Activated CD4-positive, alpha-beta T cell treated with anti-CD3 and anti-CD28 coated beads for 36 hours (primary cell): ENCODE measurements at regions not wholly inside any gene's neighbourhood (a gene's known extent, or its start where the extent isn't known, plus 50 kb on each side); places are given as distances from the start of the nearest gene placed in this dataset.
A peak's percentile ranks its signal among the peaks of the same experiment; 100 is the strongest.

Source experiments
- ATAC-seq: fragments of 200-7000 bp; cut with Tn5 transposase; one replicate; pipeline ENCODE4 v1.10.0; 2021; ENCODE audit warnings: mild to moderate bottlenecking, moderate library complexity
- CTCF ChIA-PET: fragments of 350-600 bp; sonication (Branson Sonifier 250); formaldehyde crosslinking; loops from one replicate; lab custom pipeline; 2021; ENCODE audit warnings: antibody characterized with exemption; lab: Charles Lee
- POLR2A ChIA-PET: fragments of 350-600 bp; sonication (Branson Sonifier 250); formaldehyde crosslinking; loops from one replicate; lab custom pipeline; 2021; ENCODE audit warnings: antibody characterized with exemption, inconsistent platforms; lab: Charles Lee
- DNase-seq: peaks from one replicate; pipeline ENCODE4 v3.0.0-alpha.2; 2020
- H3K27ac Mint-ChIP-seq: one replicate; pipeline ENCODE4 v1.8.0; 2021; ENCODE audit warnings: mixed read lengths
- H3K27me3 Mint-ChIP-seq: one replicate; pipeline ENCODE4 v1.8.0; 2021; ENCODE audit warnings: mixed read lengths
- H3K36me3 Mint-ChIP-seq: one replicate; pipeline ENCODE4 v1.8.0; 2021; ENCODE audit warnings: low read depth, mixed read lengths
- H3K4me1 Mint-ChIP-seq: one replicate; pipeline ENCODE4 v1.8.0; 2021; ENCODE audit warnings: mixed read lengths
- H3K4me3 Mint-ChIP-seq: one replicate; pipeline ENCODE4 v1.8.0; 2021; ENCODE audit warnings: mild to moderate bottlenecking, moderate library complexity, mixed read lengths
- H3K9me3 Mint-ChIP-seq: one replicate; pipeline ENCODE4 v1.8.0; 2021; ENCODE audit warnings: low read depth, mixed read lengths
- intact Hi-C, 2 experiments: fragments of 100-400 bp; cut with DNase I in 1 of 2; cut with micrococcal nuclease in 1 of 2; formaldehyde crosslinking; loops; one replicate each; pipeline versions ENCODE4 v1.14.2 to v1.15.1; 2022 to 2024; cut with DNase I, micrococcal nuclease

- CTCF ChIA-PET, result interaction anchor here (0.7 to 1.3 kb wide), 7 partner anchors 11 to 75 kb away, joined by 3 to 6 read pairs (median 4); no protein-coding TSS in a partner anchor
- DNase-seq (peak; percentile 51), ATAC-seq (peak; percentile 91)
- intact Hi-C loops, result loop anchor here (1.0 to 5.0 kb wide), 9 partner anchors 28 to 121 kb away; partner anchors contain the start of gene MGAT5 (in 1 of the 2)
- Mint-ChIP-seq H3K36me3 (peaks cover 11% of the 10 kb centered on the region), H3K4me1 (peaks cover 85% of the 10 kb centered on the region), H3K9me3 (no peaks in the 10 kb centered on the region), H3K27ac (peak overlapping the region; percentile 13), H3K4me3 (no peak overlapping the region), H3K27me3 (no peaks in the 10 kb centered on the region)
- POLR2A ChIA-PET, result interaction anchor here (0.9 to 3.1 kb wide), 5 partner anchors 27 to 151 kb away, joined by 3 to 15 read pairs (median 5); no protein-coding TSS in a partner anchor
These were observed 84.1 kb upstream of the MGAT5 start for GRCh38 chr2:134169788-134170187.

DNA sequence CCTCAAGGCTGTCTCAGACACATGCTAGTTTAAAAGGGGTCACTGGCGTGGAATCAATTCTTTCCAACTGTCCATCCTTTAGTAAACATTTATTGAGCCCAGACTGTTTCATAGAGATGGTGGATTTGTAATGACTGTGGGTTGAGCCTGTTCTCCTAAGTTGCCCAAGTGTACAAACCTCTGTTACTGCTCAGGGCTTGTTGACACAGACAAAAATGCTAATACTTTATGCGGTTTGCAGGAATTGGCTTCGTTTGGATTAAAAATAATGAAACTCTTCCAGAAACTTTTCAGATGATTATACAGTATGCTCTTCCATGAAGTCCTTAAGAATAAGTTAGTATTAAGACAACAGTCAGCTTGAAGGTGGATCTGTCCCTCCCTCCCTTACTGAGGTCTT, 83.6 kb upstream of the MGAT5 start:
- CTCF ChIA-PET, result interaction anchor here (0.6 to 1.3 kb wide), 8 partner anchors 11 to 75 kb away, joined by 3 to 8 read pairs (median 4); no protein-coding TSS in a partner anchor
- H3K9me3 Mint-ChIP-seq, result no peaks in the 10 kb centered on the region
- H3K4me1 Mint-ChIP-seq, result peaks cover 84% of the 10 kb centered on the region
- no peak for DNase-seq
- POLR2A ChIA-PET, result interaction anchor here (0.9 to 3.1 kb wide), 5 partner anchors 27 to 151 kb away, joined by 3 to 15 read pairs (median 5); no protein-coding TSS in a partner anchor
- H3K36me3 Mint-ChIP-seq, result peaks cover 6% of the 10 kb centered on the region
- peak overlapping the region; percentile 72 for H3K27ac Mint-ChIP-seq
- no peak for ATAC-seq
- intact Hi-C loops, result loop anchor here (1.0 to 2.0 kb wide), 8 partner anchors 27 to 120 kb away; no protein-coding TSS in a partner anchor
- H3K4me3 Mint-ChIP-seq, result no peak overlapping the region
- H3K27me3 Mint-ChIP-seq, result no peaks in the 10 kb centered on the region

- CTCF ChIA-PET, result interaction anchor here (0.6 to 1.3 kb wide), 6 partner anchors 26 to 76 kb away, joined by 3 to 8 read pairs (median 4); no protein-coding TSS in a partner anchor
- intact Hi-C loops, result loop anchor here (1.0 to 2.0 kb wide), 8 partner anchors 27 to 120 kb away; no protein-coding TSS in a partner anchor
- Mint-ChIP-seq H3K4me1 (peaks cover 87% of the 10 kb centered on the region), H3K9me3 (no peaks in the 10 kb centered on the region), H3K27ac (peak overlapping the region; percentile 72), H3K4me3 (no peak overlapping the region), H3K36me3 (peaks cover 6% of the 10 kb centered on the region), H3K27me3 (no peaks in the 10 kb centered on the region)
- ATAC-seq (no peak), DNase-seq (no peak)
- POLR2A ChIA-PET, result interaction anchor here (0.6 to 3.1 kb wide), 4 partner anchors 27 to 65 kb away, joined by 3 to 15 read pairs (median 4); no protein-coding TSS in a partner anchor
These were observed 83.2 kb upstream of the MGAT5 start for GRCh38 chr2:134170700-134171099.

GRCh38 chr2:134173338-134174016, 80.4 kb upstream of the MGAT5 start:
- no peaks in the 10 kb centered on the region for H3K9me3 Mint-ChIP-seq
- CTCF ChIA-PET, result interaction anchor here (0.7 to 2.0 kb wide), 4 partner anchors 33 to 568 kb away, joined by 3 to 5 read pairs (median 4); no protein-coding TSS in a partner anchor
- peaks cover 4% of the 10 kb centered on the region for H3K36me3 Mint-ChIP-seq
- no peak for ATAC-seq
- no peak for DNase-seq
- intact Hi-C loops, result no loop called here
- POLR2A ChIA-PET, result no interaction called here
- peak overlapping the region; percentile 33 for H3K27ac Mint-ChIP-seq
- no peak overlapping the region for H3K4me3 Mint-ChIP-seq
- peaks cover 78% of the 10 kb centered on the region for H3K4me1 Mint-ChIP-seq
- H3K27me3 Mint-ChIP-seq, result no peaks in the 10 kb centered on the region

- intact Hi-C loops, result no loop called here
- Mint-ChIP-seq H3K9me3 (no peaks in the 10 kb centered on the region), H3K4me1 (peaks cover 73% of the 10 kb centered on the region), H3K27me3 (no peaks in the 10 kb centered on the region), H3K36me3 (peaks cover 4% of the 10 kb centered on the region), H3K27ac (no peak overlapping the region), H3K4me3 (no peak overlapping the region)
- no peak for DNase-seq
- POLR2A ChIA-PET, result no interaction called here
- CTCF ChIA-PET, result interaction anchor here (2.0 kb wide), 1 partner anchor 31 kb away, joined by 5 read pairs; no protein-coding TSS in a partner anchor
- ATAC-seq, result no peak
These were observed 79.2 kb upstream of the MGAT5 start for GRCh38 chr2:134174711-134175110.

- Mint-ChIP-seq H3K4me1 (peaks cover 73% of the 10 kb centered on the region), H3K9me3 (no peaks in the 10 kb centered on the region), H3K36me3 (peaks cover 7% of the 10 kb centered on the region), H3K4me3 (no peak overlapping the region), H3K27ac (peak overlapping the region; percentile 6), H3K27me3 (no peaks in the 10 kb centered on the region)
- ATAC-seq (no peak), DNase-seq (no peak)
- ChIA-PET CTCF (no interaction called here), POLR2A (no interaction called here)
- intact Hi-C loops, result no loop called here
These were observed 78.0 kb upstream of the MGAT5 start for GRCh38 chr2:134175834-134176233.

DNA sequence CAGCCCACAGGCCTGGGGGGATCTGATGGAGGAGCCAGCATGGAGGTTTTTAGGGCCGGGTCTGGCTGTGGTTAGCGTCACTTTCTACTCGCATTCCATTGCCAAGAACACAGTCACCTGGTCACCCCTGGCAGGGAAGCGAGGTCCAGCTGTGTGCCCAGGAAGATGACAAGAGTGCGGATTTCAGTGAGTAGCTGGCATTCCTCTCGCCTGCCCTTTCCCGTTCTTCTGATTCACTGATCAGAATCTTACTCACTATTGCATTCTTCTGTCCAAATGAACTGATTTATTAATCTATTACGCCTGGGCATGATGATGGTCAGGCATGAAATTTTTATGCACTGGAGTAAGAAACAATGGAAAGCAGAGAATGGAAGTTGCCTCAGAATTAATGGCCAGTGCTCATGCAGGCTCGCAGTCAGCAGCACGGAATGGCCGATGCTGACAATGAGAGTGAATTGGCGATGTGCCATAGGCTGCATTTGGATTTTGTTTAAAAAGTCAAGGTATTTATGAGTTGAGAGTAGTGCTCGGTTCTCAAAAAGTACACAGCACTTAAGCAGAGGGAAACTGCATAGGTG, 76.4 kb upstream of the MGAT5 start:
- H3K27me3 Mint-ChIP-seq, result no peaks in the 10 kb centered on the region
- no peaks in the 10 kb centered on the region for H3K9me3 Mint-ChIP-seq
- POLR2A ChIA-PET, result no interaction called here
- ATAC-seq (no peak), DNase-seq (no peak)
- H3K27ac Mint-ChIP-seq, result no peak overlapping the region
- H3K4me1 Mint-ChIP-seq, result peaks cover 77% of the 10 kb centered on the region
- H3K4me3 Mint-ChIP-seq, result no peak overlapping the region
- CTCF ChIA-PET, result interaction anchor here (0.6 to 1.5 kb wide), 3 partner anchors 14 to 234 kb away, joined by 3 to 4 read pairs (median 3); no protein-coding TSS in a partner anchor
- intact Hi-C loops, result no loop called here
- peaks cover 2% of the 10 kb centered on the region for H3K36me3 Mint-ChIP-seq

- peak; percentile 45 for ATAC-seq
- Mint-ChIP-seq H3K36me3 (peaks cover 2% of the 10 kb centered on the region), H3K4me3 (no peak overlapping the region), H3K4me1 (peaks cover 75% of the 10 kb centered on the region), H3K9me3 (no peaks in the 10 kb centered on the region), H3K27me3 (no peaks in the 10 kb centered on the region), H3K27ac (no peak overlapping the region)
- intact Hi-C loops, result no loop called here
- ChIA-PET CTCF (interaction anchor here (1.1 to 1.5 kb wide), 3 partner anchors 10 to 233 kb away, joined by 3 to 4 read pairs (median 3); no protein-coding TSS in a partner anchor), POLR2A (no interaction called here)
- DNase-seq, result no peak
These were observed 75.6 kb upstream of the MGAT5 start for GRCh38 chr2:134178138-134178877.

DNA sequence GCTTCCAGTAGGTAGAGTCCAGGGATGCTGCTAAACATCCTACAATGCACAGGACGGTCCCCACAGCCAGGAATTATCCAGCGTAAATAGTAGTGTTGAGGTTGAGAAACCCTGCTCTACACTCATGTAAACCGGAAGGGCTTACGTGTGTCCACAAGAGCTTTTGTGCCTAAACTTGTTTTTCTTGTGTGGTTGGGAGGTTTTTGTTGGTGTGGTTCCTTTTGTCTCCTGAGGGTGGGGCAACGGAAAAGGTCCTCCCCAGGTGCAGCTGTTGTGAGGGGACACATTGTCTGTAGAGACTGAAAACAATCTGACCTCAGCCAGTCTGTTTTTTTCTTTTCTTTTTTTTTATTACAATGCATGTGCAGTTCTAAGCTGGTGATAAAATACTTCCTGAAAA, 72.7 kb upstream of the MGAT5 start:
- Mint-ChIP-seq H3K4me3 (no peak overlapping the region), H3K27me3 (no peaks in the 10 kb centered on the region), H3K27ac (peak overlapping the region; percentile 66), H3K9me3 (no peaks in the 10 kb centered on the region), H3K4me1 (peaks cover 77% of the 10 kb centered on the region), H3K36me3 (peaks cover 9% of the 10 kb centered on the region)
- ChIA-PET POLR2A (no interaction called here), CTCF (interaction anchor here (0.9 to 1.6 kb wide), 8 partner anchors 12 to 230 kb away, joined by 3 to 12 read pairs (median 4); no protein-coding TSS in a partner anchor)
- DNase-seq (peak; percentile 30), ATAC-seq (peak; percentile 67)
- intact Hi-C loops, result no loop called here

- H3K27ac Mint-ChIP-seq, result no peak overlapping the region
- no peaks in the 10 kb centered on the region for H3K9me3 Mint-ChIP-seq
- H3K27me3 Mint-ChIP-seq, result no peaks in the 10 kb centered on the region
- ChIA-PET POLR2A (no interaction called here), CTCF (interaction anchor here (0.8 to 1.1 kb wide), 3 partner anchors 14 to 60 kb away, joined by 3 to 4 read pairs (median 4); no protein-coding TSS in a partner anchor)
- intact Hi-C loops, result no loop called here
- H3K4me1 Mint-ChIP-seq, result peaks cover 79% of the 10 kb centered on the region
- DNase-seq (no peak), ATAC-seq (no peak)
- H3K4me3 Mint-ChIP-seq, result no peak overlapping the region
- peaks cover 9% of the 10 kb centered on the region for H3K36me3 Mint-ChIP-seq
These were observed 70.2 kb upstream of the MGAT5 start for GRCh38 chr2:134183679-134184078.

DNA sequence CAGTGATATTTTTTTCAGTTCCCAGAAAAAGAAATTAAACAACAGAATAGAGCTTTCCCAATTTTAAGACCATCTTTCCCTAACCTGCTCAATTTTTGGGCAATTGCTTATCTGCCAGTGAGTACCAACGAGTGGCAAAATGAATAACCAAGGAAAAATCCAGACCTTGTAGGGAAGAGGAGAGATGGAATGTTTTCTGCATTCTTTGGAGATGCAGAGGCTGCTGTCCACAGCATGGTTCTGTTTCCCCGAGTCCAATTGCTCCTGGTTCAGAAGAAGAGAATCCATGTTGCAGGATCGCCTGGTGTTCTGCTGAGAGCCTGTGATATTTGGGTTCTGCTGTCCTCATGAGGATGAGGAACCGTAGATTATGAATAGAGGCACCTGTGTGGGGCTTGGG, 68.2 kb upstream of the MGAT5 start:
- Mint-ChIP-seq H3K9me3 (no peaks in the 10 kb centered on the region), H3K4me1 (peaks cover 84% of the 10 kb centered on the region), H3K27me3 (no peaks in the 10 kb centered on the region), H3K27ac (no peak overlapping the region), H3K4me3 (no peak overlapping the region), H3K36me3 (peaks cover 14% of the 10 kb centered on the region)
- ChIA-PET CTCF (interaction anchor here (0.8 kb wide), 1 partner anchor 16 kb away, joined by 3 read pairs; no protein-coding TSS in a partner anchor), POLR2A (no interaction called here)
- ATAC-seq, result no peak
- DNase-seq, result no peak
- intact Hi-C loops, result no loop called here
